GM19468 (cell line): ENCODE measurements at regions not wholly inside any gene's neighbourhood (a gene's known extent, or its start where the extent isn't known, plus 50 kb on each side); places are given as distances from the start of the nearest gene placed in this dataset.
"Not testable (repeated sequence)": the region's sequence is repeated elsewhere in the genome, so short reads cannot be mapped to it uniquely, and the experiment has no call there.

Source experiments
- ATAC-seq: cut with Tn5 transposase; IDR thresholded peaks from one replicate; pipeline ENCODE4 v1.9.1; 2021; ENCODE audit warnings: mild to moderate bottlenecking, moderate library complexity, moderate number of reproducible peaks; ENCODE audit not compliant: unreplicated experiment; ENCODE audit errors: extremely low read depth

DNA sequence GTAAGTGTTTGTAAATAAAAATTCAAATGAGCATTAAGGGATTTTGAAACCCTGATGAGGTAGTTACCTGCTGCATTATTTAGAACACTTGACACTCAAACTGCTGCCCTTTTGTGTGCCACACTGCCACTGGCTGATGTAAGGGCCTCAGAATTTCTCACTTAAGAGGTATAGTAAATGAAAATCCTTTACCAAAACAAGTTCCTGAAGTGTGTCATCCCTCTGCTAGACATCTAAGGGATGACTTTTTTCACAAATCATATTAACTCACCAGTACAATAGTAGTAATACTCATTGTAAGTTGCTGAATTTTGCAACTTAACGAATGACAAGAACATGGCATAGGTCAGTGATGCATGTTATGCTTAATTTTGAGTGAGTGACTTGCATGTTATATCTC, 274.9 kb upstream of the UBE2E3 start:
- no peak for ATAC-seq

DNA sequence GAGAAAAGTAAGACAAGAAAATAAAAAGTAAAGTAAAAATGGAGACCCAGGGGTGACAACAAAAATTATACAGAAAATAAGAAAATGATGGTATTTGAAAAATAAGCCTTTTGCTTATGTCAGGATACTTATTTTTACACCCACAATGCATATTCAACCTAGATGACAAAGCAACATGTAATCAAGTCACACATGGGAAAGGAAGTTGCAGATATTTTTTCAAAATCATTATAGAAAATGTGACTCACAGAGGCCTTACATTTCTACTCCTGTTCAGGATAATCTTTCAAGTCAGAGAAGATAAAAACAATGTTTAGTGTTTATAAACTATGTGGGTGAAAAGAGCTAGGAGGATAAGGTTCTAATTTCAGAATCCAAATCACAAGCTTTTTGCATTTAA, 275.3 kb upstream of the UBE2E3 start:
- ATAC-seq = no peak

DNA sequence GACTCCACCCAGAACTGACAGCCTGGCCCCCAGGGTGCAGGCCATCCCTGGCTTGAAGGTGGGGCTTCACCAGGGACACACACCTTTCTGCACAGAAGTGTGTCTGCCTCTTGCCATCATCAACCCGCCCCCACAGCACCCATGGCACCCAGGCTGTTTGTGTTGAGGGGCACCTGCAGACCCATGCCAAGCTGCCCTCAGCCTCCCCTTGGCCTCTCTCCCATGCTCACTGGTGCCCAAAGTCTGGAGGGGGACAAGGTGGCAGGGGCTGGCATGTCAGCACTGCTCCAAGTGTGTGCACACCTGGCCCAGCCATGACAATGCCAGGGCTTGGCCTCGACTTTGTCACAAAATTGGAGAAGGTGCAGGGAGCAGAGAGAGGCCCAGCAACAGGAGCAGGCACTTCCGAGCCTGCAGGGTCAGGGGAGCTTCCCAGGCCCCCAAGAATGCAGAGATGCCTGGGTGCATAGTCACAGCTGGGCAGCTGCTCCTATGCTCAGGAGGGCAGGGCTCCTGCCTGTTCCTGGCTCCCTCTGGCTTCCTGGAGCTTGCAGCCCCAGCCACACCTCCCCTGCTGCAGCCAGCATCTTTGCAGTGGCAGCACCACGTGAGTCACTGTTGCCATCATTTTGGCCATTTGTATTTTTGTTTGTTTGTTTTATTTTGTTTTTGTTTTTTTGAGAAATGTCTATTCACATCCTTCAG, 280.6 kb upstream of the UBE2E3 start:
- ATAC-seq = no peak

DNA sequence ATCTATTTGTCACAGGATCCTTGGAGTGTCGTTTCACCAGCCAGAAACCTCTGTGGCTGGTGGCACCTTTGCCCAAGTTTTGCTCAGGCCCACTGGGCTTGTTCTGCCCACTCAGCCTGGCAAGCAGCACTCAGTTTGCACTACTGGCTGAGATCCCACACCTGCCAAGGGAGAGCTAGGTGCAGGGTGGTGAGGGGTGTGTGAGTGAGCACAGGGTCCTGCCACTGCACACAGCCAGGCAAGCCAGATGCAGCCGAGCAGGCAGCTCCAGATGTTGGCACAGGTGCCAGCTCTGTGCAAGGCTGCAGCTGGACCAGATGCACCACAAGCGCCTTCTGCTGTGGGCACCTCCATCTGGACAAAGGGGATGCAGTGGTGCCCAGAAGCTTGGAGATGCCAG, 281.7 kb upstream of the UBE2E3 start:
- ATAC-seq = no peak

DNA sequence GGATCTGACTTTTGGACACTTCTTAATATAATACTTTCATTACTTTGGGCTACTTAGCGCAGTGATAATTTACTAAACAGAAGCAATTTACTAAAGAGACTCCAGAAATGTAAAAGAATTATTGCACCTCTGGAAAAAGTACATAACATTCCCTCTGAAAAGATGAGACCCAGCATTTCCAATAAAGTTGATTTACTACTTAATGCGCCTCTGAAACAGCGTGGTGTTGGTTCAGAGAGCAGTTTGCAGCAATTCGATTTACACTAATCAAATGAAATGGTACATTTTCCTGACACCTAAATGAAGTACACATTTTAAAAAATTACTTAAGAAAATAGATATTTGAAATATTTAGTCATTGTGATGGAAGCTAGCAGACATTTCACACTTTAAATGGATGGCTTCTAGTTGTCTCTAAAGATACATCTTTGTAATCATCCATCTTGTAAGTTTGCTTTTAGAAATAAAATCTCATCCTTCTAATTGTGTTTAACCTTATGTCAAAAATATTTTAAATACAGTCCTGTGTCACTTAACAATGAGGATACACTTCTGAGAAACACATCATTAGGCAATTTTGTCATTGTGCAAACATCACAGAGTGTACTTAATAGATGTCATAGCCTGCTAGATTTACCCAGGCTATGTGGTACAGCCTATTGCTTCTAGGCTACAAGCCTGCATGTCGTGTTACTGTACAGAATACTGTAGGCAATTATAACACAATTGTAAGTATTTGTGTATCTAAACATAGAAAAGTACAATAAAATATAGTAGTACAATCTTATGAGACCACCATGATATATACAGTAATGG, 284.6 kb upstream of the UBE2E3 start:
- ATAC-seq = no peak

DNA sequence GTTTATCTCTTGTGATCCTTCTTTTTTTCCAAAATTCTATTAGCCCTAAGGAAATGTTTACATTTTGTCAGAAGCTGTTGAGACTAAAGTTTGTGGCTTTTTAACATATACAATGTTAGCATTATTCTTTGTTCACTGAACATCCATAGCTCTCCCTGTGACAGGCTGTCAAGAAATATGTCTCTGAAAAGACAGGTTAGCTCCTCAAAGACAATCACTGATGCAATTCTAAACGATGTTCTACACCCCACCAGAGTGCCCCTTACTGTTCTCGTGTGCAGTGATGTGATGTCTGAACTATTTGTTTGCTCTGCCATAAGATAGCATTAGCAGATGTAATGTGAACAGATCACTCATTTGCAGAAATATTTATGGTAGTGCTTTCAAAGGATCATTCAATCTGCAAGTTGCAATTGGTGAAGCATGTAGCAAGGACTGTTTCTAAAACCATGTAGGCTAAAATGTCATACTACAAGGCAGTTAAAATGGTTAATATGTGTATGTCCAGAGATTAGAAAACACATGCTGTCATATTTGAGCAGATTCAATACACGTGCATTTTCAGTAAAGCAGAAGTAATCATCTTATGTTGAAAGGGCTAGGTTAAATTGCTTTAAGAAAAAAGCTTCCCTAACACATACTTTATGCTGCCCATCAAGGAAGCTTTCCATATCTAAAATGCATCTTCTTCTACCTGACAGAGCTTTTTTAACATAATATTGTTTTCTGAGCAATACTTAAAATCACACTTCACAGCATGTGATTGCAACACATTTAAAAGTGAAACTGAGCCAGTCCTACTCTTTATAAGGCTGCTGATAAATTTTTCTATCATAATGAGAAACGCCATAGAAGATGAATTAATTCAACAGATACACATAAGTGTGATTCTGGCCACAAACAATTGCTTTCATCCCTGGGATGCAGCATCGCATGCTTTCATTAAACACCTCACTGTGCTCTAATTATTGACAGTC, 285.7 kb upstream of the UBE2E3 start:
- ATAC-seq = no peak

DNA sequence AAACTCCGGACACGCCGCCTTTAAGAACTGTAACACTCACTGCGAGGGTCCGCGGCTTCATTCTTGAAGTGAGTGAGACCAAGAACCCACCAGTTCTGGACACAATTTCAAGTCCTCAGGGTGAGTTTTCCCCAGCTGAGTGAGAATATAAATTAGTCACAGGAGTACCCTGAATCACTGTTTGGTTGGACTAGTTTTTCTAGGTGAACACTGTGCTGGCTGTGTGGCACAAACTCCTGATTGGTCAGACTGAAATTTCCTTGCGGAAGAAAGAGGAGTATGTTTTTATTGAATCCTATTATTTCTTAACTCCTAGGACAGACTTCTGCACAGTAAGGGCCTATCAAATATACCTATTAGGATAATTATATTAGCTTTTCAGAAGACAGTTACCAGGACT, 288.1 kb upstream of the UBE2E3 start:
- no peak for ATAC-seq

DNA sequence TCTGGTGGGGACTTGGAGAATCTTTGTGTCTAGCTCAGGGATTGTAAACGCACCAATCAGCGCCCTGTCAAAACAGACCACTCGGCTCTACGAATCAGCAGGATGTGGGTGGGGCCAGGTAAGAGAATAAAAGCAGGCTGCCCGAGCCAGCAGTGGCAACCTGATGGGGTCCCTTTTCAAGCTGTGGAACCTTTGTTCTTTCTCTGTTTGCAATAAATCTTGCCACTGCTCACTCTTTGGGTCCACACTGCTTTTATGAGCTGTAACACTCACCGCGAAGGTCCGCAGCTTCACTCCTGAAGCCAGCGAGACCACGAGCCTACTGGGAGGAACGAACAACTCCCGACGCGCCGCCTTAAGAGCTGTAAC, 288.6 kb upstream of the UBE2E3 start:
- not testable (repeated sequence) for ATAC-seq

DNA sequence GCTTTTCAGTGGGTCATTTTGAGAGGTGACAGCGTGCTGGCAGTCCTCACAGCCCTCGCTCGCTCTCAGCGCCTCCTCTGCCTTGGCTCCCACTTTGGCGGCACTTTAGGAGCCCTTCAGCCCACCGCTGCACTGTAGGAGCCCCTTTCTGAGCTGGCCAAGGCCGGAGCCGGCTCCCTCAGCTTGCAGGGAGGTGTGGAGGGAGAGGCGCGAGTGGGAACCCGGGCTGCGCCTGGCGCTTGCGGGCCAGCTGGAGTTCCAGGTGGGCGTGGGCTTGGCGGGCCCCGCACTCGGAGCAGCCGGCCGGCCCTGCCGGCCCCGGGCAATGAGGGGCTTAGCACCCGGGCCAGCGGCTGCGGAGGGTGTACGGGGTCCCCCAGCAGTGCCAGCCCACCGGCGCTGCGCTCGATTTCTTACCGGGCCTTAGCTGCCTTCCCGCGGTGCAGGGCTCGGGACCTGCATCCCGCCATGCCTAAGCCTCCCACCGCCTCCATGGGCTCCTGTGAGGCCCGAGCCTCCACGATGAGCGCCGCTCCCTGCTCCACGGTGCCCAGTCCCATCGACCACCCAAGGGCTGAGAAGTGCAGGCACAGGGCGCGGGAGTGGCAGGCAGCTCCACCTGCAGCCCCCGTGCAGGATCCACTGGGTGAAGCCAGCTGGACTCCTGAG, 289.1 kb upstream of the UBE2E3 start:
- not testable (repeated sequence) for ATAC-seq

DNA sequence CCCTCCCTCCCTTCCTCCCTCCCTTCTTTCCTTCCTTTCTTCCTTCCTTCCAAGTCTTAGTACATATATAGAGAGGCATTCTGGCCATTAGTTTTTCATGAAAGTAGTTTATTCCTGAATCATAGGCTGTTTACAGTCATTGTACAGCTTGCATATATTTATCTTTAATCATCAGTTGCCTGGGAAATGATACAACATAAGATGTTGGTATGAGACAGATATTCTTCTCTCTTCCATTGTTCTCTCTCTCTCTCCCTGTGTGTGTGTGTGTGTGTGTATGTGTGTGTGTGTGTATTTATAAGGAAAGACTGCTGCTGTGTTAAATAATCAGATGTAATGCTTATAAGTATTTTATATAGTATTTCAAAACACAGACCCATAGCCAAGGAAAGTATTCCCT, 289.8 kb upstream of the UBE2E3 start:
- ATAC-seq = no peak

DNA sequence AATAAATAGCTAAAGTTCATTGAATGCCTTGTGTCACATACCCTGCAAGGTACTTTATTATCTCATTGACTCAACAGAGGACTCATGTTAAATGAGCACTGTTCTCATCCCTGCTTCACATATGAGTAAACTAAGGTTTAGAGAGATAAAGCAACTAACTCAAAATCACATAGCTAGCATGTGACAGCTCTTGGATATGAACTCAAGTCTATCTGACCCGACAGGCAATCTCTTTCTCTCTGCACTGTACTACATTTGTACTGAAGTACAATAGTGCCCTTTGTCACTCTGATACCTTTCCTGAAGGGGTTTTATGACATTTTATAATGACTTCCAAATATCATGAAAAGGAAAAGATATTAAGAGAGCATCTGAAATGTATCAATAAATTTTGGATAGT, 297.5 kb upstream of the UBE2E3 start:
- no peak for ATAC-seq

DNA sequence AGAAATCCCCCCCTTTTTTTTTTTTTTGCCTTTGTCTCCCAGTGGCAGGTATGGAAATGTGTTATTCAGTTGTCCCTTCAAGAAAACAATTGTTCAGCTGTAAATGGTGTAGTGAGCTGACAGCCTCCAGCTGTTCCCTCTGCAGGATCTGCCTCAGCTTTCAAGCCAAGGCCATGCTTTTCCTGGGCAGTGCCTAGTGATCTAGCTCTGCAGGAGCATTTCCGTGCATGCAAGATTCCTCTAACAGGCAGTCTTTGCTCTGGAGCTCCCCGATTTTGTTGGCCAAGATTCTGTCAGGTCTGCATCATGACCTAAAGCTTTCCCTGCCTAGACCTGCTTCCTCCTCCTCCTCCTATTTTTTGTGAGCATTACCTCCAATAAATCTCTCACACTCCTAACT, 300.7 kb upstream of the UBE2E3 start:
- ATAC-seq = no peak

DNA sequence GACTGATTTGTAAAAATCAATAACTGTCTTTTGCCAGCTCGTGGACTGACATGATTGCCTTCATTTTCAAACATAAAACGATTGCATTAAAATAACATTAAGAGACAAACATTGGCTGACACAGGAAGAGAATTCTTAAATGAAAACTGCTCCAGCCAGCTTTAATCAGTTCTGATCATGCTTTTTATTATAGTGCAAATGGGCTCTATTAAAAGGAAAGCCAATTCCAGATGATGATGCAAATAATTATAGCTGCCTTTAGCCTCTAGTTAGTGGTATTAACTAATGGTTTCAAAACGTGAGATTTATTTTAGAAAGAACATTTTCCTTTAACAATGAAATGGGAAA, 301.8 kb upstream of the UBE2E3 start:
- no peak for ATAC-seq

DNA sequence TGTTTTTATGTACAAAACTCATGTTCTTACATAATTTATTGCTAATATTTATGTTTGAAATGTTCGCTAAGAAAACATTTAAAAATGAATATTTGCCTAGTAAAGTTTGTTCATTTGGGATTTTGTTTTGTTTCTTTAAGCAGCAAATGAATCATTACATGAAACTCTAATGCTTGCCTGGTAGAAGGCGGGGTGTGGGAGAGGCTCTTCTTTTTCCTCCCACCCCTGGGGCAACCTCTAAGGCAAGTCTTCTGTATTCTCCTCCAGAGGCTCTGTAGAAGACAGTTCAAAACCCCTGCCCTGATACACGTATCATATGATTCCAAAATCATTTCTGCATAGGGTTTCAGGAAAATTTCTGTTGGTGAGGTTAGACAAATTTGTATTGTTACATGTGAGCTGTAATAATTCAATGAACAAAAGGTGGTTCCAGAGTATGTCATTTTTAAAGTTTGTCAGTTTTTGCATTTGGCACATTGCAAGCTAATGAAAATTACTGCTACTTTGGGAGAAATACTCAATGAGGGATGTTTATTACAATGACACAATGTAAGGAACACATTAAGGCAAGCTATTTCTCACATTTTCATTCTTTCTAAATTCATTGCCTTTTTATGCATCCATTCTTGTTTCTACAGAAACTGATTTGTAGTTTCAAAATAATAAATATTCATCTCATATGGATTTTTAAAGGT, 302.3 kb upstream of the UBE2E3 start:
- ATAC-seq = no peak

DNA sequence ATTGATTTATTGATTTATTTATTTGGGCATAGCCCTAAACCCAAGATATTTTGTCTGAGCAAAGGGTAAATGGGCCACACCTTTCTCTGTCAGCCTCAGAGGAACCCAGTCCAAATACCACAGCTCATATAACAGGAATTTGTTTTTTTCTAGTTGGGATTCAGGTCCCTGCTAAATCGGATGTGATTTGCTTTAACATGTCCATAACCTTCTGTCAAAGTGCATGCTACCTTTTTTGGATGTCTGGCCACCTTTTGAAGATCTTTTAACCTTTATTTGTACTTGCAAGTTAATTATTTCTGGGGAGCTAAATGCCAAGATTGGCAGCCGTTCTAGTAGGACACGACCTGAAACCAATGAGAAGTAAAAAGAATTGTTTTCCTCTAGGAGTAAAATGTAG, 303.2 kb upstream of the UBE2E3 start:
- no peak for ATAC-seq

DNA sequence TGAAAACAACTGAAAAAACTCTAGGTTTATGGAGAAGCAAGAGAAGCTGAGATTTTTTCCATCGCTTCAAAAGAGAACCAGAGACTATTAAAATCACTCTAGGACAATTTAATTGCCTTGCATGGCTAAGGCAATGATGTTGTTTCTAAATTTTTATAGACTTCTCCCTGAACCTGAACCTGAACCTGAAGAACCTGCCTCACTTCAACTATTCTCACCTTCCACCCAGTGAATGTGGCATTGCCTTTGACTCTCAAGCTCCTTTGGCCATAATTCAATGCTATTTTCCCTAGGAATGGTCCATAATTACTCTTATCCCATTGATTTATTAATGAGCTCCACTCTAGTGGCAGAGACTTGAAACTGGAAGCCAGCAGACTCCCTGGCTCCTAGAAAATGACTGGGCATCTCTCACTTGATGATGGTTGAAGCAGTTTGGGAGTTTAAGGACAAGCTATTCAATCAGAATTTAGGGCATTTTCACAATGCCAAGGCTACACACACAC, 303.8 kb upstream of the UBE2E3 start:
- no peak for ATAC-seq

DNA sequence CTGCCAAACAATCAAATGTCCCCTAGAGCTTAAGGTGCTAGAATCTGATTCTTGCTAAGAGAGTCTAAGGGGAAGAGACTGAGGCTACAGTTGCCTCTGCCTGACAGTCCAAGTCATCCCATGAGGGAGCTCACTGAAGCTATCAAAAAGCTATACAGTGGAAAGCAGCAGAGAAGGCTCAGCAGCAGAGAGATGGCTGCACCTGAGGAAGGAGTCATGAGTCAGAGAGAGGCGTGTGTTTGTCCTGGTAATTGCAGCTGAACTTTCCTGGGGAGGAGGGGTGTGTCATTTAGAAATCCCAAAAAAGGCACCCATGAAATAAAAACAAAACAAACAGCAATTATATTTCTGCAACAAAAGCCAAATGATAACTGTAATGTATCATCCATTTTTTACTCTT, 305.2 kb upstream of the UBE2E3 start:
- no peak for ATAC-seq

DNA sequence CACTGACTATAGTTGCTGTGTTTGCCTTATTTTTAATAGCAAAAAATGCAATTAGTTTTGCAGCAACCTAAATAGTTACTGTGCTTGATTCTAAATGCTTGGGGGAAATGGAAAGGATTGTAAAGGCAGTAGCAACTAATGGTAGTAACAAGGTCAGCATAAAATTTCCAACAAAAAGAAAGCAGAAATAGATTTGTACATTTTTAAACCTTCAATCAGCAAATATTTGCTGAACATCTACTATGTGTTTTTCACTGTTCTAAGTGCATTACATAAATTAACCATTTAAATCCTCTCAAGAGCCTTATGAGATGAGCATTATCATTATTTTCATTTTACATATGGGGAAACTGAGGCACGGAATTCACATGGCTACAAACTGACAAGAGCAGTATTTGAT, 308.0 kb upstream of the UBE2E3 start:
- ATAC-seq = no peak

DNA sequence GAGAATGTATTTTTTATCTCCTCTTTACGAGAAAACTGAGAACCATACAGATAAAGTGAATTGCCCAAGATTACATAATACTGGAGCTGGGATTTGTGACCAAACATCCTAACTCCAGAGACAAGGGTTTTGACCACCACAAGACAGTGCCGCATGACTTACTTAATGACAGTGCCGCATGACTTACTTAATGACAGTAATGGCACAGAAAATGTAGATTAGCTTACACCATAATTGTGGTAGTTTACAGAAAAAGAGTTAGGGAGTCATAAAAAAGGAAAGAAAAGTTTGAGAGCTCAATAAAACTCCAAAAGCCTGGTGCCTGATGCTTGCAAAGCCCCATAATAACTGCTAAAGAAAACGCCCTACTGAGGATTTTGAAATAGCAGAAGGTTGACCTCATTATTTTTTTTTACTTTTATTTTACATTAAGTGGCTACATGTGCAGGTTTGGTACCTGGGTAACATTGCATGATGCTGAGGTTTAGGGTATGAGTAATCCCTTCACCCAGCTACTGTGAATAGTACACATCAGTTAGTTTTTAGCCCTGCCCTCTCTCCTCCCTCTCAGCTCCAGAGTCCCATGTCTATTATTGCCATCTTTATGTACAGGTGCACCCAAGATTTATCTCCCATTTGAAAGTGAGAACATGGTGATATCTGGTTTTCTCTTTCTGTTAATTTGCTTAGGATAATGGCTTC, 310.0 kb upstream of the UBE2E3 start:
- no peak for ATAC-seq
